Loucy (cell line): ENCODE measurements at regions not wholly inside any gene's neighbourhood (a gene's known extent, or its start where the extent isn't known, plus 50 kb on each side); places are given as distances from the start of the nearest gene placed in this dataset.

Experiments
- CTCF ChIP-seq: fragments of 200-600 bp; sonication (generic); conservative IDR thresholded peaks from 2 replicates; pipeline ENCODE4 v1.5.1; 2014; ENCODE audit warnings: mild to moderate bottlenecking, antibody characterized with exemption, low read length
- EZH2phosphoT487 ChIP-seq: fragments of 200-600 bp; IDR thresholded peaks from 2 replicates; pipeline ENCODE4 v1.6.1; 2018; ENCODE audit warnings: antibody characterized with exemption, mild to moderate bottlenecking, moderate library complexity, borderline replicate concordance

GRCh38 chr10:65798133-65798532 is 1127.7 kb upstream of the LRRTM3 start:
- TF ChIP-seq CTCF (no peak), EZH2phosphoT487 (no peak)
